ENCODE measurements at regions not wholly inside any gene's neighbourhood (a gene's known extent, or its start where the extent isn't known, plus 50 kb on each side); places are given as distances from the start of the nearest gene placed in this dataset.

- no peaks in the 10 kb centered on the region for H3K4me1 ChIP-seq (ENCODE audit: control insufficient read depth in 1 of 2, insufficient read depth in 2 of 2, low read length in 2 of 2)
- no peak overlapping the region for H3K9ac ChIP-seq (ENCODE audit: low read depth in 1 of 2, low read length in 2 of 2)
- H3K36me3 ChIP-seq (ENCODE audit: control insufficient read depth in 1 of 2, insufficient read depth in 2 of 2, low read length in 2 of 2): no peaks in the 10 kb centered on the region
- no peak overlapping the region for H3K27ac ChIP-seq (ENCODE audit: low read depth, low read length)
- no peaks in the 10 kb centered on the region for H3K27me3 ChIP-seq (ENCODE audit: control insufficient read depth in 1 of 2, insufficient read depth in 2 of 2, low read length in 2 of 2)
- H3K9me3 ChIP-seq (ENCODE audit: control insufficient read depth in 1 of 2, low read length in 2 of 2): no peaks in the 10 kb centered on the region
- no peak overlapping the region for H3K4me3 ChIP-seq (ENCODE audit: low read depth in 1 of 2, low read length in 2 of 2)
These were observed 400.2 kb downstream of the MCTP2 start for GRCh38 chr15:94631608-94632007.

GRCh38 chr15:94638183-94638582, 406.8 kb downstream of the MCTP2 start:
- no peak overlapping the region for H3K27ac ChIP-seq (ENCODE audit: low read depth, low read length)

GRCh38 chr15:94639701-94640100, 408.3 kb downstream of the MCTP2 start:
- H3K4me1 ChIP-seq (ENCODE audit: control insufficient read depth in 1 of 2, insufficient read depth in 2 of 2, low read length in 2 of 2): no peaks in the 10 kb centered on the region
- H3K9me3 ChIP-seq (ENCODE audit: control insufficient read depth in 1 of 2, low read length in 2 of 2): no peaks in the 10 kb centered on the region
- H3K27ac ChIP-seq (ENCODE audit: low read depth, low read length): no peak overlapping the region
- no peaks in the 10 kb centered on the region for H3K36me3 ChIP-seq (ENCODE audit: control insufficient read depth in 1 of 2, insufficient read depth in 2 of 2, low read length in 2 of 2)
- H3K27me3 ChIP-seq (ENCODE audit: control insufficient read depth in 1 of 2, insufficient read depth in 2 of 2, low read length in 2 of 2): no peaks in the 10 kb centered on the region
- no peak overlapping the region for H3K4me3 ChIP-seq (ENCODE audit: low read depth in 1 of 2, low read length in 2 of 2)
- H3K9ac ChIP-seq (ENCODE audit: low read depth in 1 of 2, low read length in 2 of 2): no peak overlapping the region

More at GRCh38 chr15:94638183-94638582, 406.8 kb downstream of the MCTP2 start:
- H3K4me1 ChIP-seq (ENCODE audit: control insufficient read depth in 1 of 2, insufficient read depth in 2 of 2, low read length in 2 of 2): no peaks in the 10 kb centered on the region
- H3K27me3 ChIP-seq (ENCODE audit: control insufficient read depth in 1 of 2, insufficient read depth in 2 of 2, low read length in 2 of 2): no peaks in the 10 kb centered on the region
- no peak overlapping the region for H3K4me3 ChIP-seq (ENCODE audit: low read depth in 1 of 2, low read length in 2 of 2)
- no peak overlapping the region for H3K9ac ChIP-seq (ENCODE audit: low read depth in 1 of 2, low read length in 2 of 2)
- H3K36me3 ChIP-seq (ENCODE audit: control insufficient read depth in 1 of 2, insufficient read depth in 2 of 2, low read length in 2 of 2): no peaks in the 10 kb centered on the region
- H3K9me3 ChIP-seq (ENCODE audit: control insufficient read depth in 1 of 2, low read length in 2 of 2): no peaks in the 10 kb centered on the region

- H3K9me3 ChIP-seq (ENCODE audit: control insufficient read depth in 1 of 2, low read length in 2 of 2): no peaks in the 10 kb centered on the region
- no peak overlapping the region for H3K27ac ChIP-seq (ENCODE audit: low read depth, low read length)
- H3K4me3 ChIP-seq (ENCODE audit: low read depth in 1 of 2, low read length in 2 of 2): no peak overlapping the region
- no peaks in the 10 kb centered on the region for H3K4me1 ChIP-seq (ENCODE audit: control insufficient read depth in 1 of 2, insufficient read depth in 2 of 2, low read length in 2 of 2)
- H3K36me3 ChIP-seq (ENCODE audit: control insufficient read depth in 1 of 2, insufficient read depth in 2 of 2, low read length in 2 of 2): no peaks in the 10 kb centered on the region
- H3K9ac ChIP-seq (ENCODE audit: low read depth in 1 of 2, low read length in 2 of 2): no peak overlapping the region
- no peaks in the 10 kb centered on the region for H3K27me3 ChIP-seq (ENCODE audit: control insufficient read depth in 1 of 2, insufficient read depth in 2 of 2, low read length in 2 of 2)
These were observed 413.1 kb downstream of the MCTP2 start for GRCh38 chr15:94644433-94644832.

DNA sequence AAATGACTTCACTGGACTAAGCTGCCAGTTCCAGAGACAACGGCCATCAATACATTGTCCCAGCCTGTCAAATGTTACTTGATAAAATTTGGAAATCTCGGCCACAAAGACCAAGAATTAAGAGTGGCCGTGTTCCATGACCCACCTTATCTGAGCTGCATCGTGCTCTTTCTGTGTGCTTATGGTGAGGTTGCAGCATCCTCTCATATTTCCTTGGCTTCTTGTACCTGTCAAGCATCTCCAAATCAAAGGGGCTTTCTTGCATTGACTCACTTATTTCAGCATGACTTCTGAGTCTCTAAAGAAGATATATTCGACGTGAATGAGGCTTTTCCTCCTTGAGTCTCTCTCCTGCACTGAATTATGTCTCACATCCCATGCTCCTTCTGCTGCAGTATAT, 421.7 kb downstream of the MCTP2 start:
- H3K36me3 ChIP-seq (ENCODE audit: control insufficient read depth in 1 of 2, insufficient read depth in 2 of 2, low read length in 2 of 2): no peaks in the 10 kb centered on the region
- H3K27me3 ChIP-seq (ENCODE audit: control insufficient read depth in 1 of 2, insufficient read depth in 2 of 2, low read length in 2 of 2): peaks cover 0 to 3% of the 10 kb centered on the region in 2 donors
- no peaks in the 10 kb centered on the region for H3K9me3 ChIP-seq (ENCODE audit: control insufficient read depth in 1 of 2, low read length in 2 of 2)
- no peak overlapping the region for H3K9ac ChIP-seq (ENCODE audit: low read depth in 1 of 2, low read length in 2 of 2)
- H3K4me1 ChIP-seq (ENCODE audit: control insufficient read depth in 1 of 2, insufficient read depth in 2 of 2, low read length in 2 of 2): no peaks in the 10 kb centered on the region
- no peak overlapping the region for H3K27ac ChIP-seq (ENCODE audit: low read depth, low read length)
- no peak overlapping the region for H3K4me3 ChIP-seq (ENCODE audit: low read depth in 1 of 2, low read length in 2 of 2)

- H3K4me3 ChIP-seq (ENCODE audit: low read depth in 1 of 2, low read length in 2 of 2): no peak overlapping the region
- no peak overlapping the region for H3K9ac ChIP-seq (ENCODE audit: low read depth in 1 of 2, low read length in 2 of 2)
- H3K9me3 ChIP-seq (ENCODE audit: control insufficient read depth in 1 of 2, low read length in 2 of 2): no peaks in the 10 kb centered on the region
- no peaks in the 10 kb centered on the region for H3K4me1 ChIP-seq (ENCODE audit: control insufficient read depth in 1 of 2, insufficient read depth in 2 of 2, low read length in 2 of 2)
- no peak overlapping the region for H3K27ac ChIP-seq (ENCODE audit: low read depth, low read length)
- peaks cover 0 to 3% of the 10 kb centered on the region in 2 donors for H3K27me3 ChIP-seq (ENCODE audit: control insufficient read depth in 1 of 2, insufficient read depth in 2 of 2, low read length in 2 of 2)
- no peaks in the 10 kb centered on the region for H3K36me3 ChIP-seq (ENCODE audit: control insufficient read depth in 1 of 2, insufficient read depth in 2 of 2, low read length in 2 of 2)
These were observed 424.0 kb downstream of the MCTP2 start for GRCh38 chr15:94655249-94655880.

DNA sequence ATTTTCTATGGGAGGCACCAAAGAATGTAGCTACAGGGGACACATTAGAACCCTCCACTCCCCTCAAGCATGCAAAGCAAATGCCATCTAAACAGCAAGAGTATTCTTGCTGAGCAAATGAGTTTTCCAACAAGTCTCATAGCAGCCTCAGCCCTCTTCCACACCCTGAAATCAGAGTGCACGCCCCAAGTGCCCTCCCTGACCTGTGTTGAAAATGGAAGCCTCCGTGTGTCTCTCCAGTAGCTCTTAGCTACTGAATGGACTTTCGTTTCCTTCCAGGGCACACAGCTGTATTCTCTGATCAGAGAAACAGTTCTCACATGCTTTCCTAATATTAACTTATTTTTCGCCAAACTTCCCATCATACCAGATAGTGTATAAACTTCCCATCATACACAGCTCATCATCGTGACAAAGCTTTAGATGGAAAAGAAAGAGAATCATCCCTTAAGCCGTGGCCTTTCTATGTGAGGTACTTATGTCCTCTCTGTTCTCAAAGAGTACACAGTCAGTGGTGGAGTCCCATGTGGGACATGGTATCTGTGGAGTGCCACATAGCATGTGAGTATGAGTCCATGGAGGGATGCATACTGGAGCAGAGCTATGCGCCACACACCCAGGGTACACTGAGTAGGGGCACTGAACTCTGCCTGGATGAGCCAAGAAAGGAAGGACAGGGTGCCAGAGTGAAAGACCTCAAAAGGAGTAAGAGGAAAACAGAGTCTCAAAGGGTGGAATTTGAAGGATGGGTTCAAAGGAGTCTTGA, 434.5 kb downstream of the MCTP2 start:
- no peaks in the 10 kb centered on the region for H3K9me3 ChIP-seq (ENCODE audit: control insufficient read depth in 1 of 2, low read length in 2 of 2)
- H3K27ac ChIP-seq (ENCODE audit: low read depth, low read length): no peak overlapping the region
- H3K36me3 ChIP-seq (ENCODE audit: control insufficient read depth in 1 of 2, insufficient read depth in 2 of 2, low read length in 2 of 2): no peaks in the 10 kb centered on the region
- H3K4me3 ChIP-seq (ENCODE audit: low read depth in 1 of 2, low read length in 2 of 2): no peak overlapping the region
- peaks cover 0 to 7% of the 10 kb centered on the region in 2 donors for H3K27me3 ChIP-seq (ENCODE audit: control insufficient read depth in 1 of 2, insufficient read depth in 2 of 2, low read length in 2 of 2)
- no peak overlapping the region for H3K9ac ChIP-seq (ENCODE audit: low read depth in 1 of 2, low read length in 2 of 2)
- no peaks in the 10 kb centered on the region for H3K4me1 ChIP-seq (ENCODE audit: control insufficient read depth in 1 of 2, insufficient read depth in 2 of 2, low read length in 2 of 2)

GRCh38 chr15:94666553-94666952, 435.2 kb downstream of the MCTP2 start:
- Histone ChIP-seq H3K4me1 (ENCODE audit: control insufficient read depth in 1 of 2, insufficient read depth in 2 of 2, low read length in 2 of 2) (no peaks in the 10 kb centered on the region), H3K9me3 (ENCODE audit: control insufficient read depth in 1 of 2, low read length in 2 of 2) (no peaks in the 10 kb centered on the region), H3K27me3 (ENCODE audit: control insufficient read depth in 1 of 2, insufficient read depth in 2 of 2, low read length in 2 of 2) (peaks cover 0 to 7% of the 10 kb centered on the region in 2 donors), H3K27ac (ENCODE audit: low read depth, low read length) (no peak overlapping the region), H3K9ac (ENCODE audit: low read depth in 1 of 2, low read length in 2 of 2) (no peak overlapping the region), H3K36me3 (ENCODE audit: control insufficient read depth in 1 of 2, insufficient read depth in 2 of 2, low read length in 2 of 2) (no peaks in the 10 kb centered on the region), H3K4me3 (ENCODE audit: low read depth in 1 of 2, low read length in 2 of 2) (no peak overlapping the region)

DNA sequence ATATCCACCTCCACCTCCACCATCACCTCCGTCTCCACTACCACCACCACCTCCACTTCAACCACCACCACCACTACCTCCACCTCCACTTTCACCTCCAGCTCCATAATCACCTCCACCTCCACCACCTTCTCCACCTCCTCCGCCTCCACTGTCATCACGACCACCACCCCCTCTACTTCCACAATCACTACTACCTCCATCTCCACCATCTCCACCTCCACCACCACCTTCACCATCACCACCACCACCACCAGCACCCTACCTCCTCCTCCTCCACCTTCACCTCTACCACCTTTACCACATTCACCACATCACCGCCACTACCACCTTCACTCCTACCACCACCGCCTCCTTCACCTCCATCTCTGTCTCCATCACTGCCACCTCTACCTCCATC, 435.7 kb downstream of the MCTP2 start:
- Histone ChIP-seq H3K9ac (ENCODE audit: low read depth in 1 of 2, low read length in 2 of 2) (no peak overlapping the region), H3K9me3 (ENCODE audit: control insufficient read depth in 1 of 2, low read length in 2 of 2) (no peaks in the 10 kb centered on the region), H3K4me3 (ENCODE audit: low read depth in 1 of 2, low read length in 2 of 2) (no peak overlapping the region), H3K27ac (ENCODE audit: low read depth, low read length) (no peak overlapping the region), H3K36me3 (ENCODE audit: control insufficient read depth in 1 of 2, insufficient read depth in 2 of 2, low read length in 2 of 2) (no peaks in the 10 kb centered on the region), H3K4me1 (ENCODE audit: control insufficient read depth in 1 of 2, insufficient read depth in 2 of 2, low read length in 2 of 2) (no peaks in the 10 kb centered on the region), H3K27me3 (ENCODE audit: control insufficient read depth in 1 of 2, insufficient read depth in 2 of 2, low read length in 2 of 2) (peaks cover 0 to 7% of the 10 kb centered on the region in 2 donors)

DNA sequence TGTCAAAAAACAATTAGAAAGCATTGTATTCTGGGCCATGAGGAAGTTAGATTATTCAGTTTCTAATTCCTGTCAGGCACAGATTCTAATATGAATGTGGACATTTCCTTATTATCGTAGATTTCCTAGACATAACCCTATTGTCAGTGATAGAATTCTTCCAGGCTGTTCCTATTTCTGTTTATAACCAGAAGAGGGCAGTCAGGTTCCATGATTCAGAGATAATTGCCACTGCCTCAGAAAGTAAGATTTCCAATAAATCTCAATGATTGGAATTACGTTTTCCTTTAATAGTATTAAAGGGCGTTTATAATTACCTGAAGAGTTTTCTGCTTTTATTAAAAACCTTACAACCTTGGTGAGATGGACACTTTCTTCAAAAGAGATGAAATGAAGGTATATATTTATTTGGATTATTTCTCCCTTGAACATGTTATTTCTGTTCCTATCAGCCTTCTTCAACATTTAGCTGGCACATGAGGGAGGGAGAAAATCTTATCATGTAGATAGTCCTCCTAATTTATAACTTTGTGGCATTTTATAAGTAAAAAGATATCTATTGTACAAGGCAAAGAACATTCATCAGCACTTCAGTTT, 439.2 kb downstream of the MCTP2 start:
- Histone ChIP-seq H3K4me1 (ENCODE audit: control insufficient read depth in 1 of 2, insufficient read depth in 2 of 2, low read length in 2 of 2) (no peaks in the 10 kb centered on the region), H3K27ac (ENCODE audit: low read depth, low read length) (no peak overlapping the region), H3K36me3 (ENCODE audit: control insufficient read depth in 1 of 2, insufficient read depth in 2 of 2, low read length in 2 of 2) (no peaks in the 10 kb centered on the region), H3K4me3 (ENCODE audit: low read depth in 1 of 2, low read length in 2 of 2) (no peak overlapping the region), H3K9me3 (ENCODE audit: control insufficient read depth in 1 of 2, low read length in 2 of 2) (no peaks in the 10 kb centered on the region), H3K27me3 (ENCODE audit: control insufficient read depth in 1 of 2, insufficient read depth in 2 of 2, low read length in 2 of 2) (peaks cover 2 to 5% of the 10 kb centered on the region in 2 donors), H3K9ac (ENCODE audit: low read depth in 1 of 2, low read length in 2 of 2) (no peak overlapping the region)

All from duodenal mucosa (tissue), 2 donors.